ENCODE measurements at regions not wholly inside any gene's neighbourhood (a gene's known extent, or its start where the extent isn't known, plus 50 kb on each side); places are given as distances from the start of the nearest gene placed in this dataset.

DNA sequence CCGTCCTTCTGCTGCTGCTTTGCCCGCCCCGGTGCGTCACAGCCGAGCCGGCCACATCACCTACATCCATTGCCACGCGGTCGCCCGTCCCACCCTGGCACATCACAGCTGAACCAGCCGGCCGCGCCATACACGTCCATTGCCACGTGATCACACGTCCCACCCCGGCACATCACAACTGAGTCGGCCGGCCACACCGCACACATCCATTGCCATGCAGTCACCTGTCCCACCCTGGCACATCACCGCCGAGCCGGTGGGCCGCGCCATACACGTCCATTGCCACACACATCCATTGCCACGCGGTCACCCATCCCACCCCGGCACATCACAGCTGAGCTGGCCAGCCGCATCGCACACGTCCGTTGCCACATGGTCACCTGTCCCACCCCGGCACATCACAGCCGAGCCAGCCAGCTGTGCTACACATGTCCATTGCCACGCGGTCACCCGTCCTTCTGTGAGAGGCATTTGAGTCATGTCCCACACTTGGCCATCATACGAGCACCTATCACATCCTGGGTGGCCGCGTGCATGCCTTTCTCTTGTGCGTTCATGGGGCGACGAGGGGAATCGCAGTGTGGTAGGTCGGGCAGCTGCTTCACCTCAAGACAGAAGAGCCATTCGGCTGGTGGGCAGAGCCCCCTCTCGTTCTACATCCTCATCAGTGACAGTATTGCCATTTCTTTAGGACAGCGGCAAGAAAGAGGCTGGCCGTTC, 58.6 kb downstream of the JAKMIP3 start:
- no peaks in the 10 kb centered on the region for H3K27me3 ChIP-seq (ENCODE audit: control insufficient read depth, insufficient read depth, low read length)
- no peak overlapping the region for H3K4me3 ChIP-seq (ENCODE audit: low read depth, low read length)
- no peaks in the 10 kb centered on the region for H3K36me3 ChIP-seq (ENCODE audit: control insufficient read depth, insufficient read depth, low read length)
- FAIRE-seq = peak; percentile 40
- no peak for TF ChIP-seq CTCF (IDR thresholded peaks at IDR 0.05; ENCODE audit: insufficient read depth, low read length, severe bottlenecking)
- no peak for DNase-seq (ENCODE audit: low read depth)

DNA sequence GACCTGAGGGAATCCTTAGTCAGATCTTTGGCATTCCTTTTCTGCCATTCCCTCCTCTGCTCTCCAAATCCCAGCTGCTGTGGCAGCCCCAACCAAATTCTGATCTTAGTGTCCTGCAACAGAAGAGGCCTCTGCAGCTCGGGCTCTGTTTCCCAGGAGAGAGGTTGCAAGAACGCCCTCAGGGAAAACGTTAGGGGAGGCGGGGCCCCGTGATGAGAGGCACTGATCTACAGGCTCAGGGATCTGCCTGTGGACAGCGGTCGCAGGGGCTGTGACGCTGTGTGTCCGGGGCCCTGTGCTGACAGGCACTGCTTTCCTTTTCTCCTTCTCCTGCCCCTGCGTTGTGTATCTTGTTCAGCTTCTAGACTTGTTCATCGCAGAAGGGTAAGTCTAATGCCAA, 57.3 kb upstream of the DPYSL4 start:
- no peak for TF ChIP-seq CTCF (IDR thresholded peaks at IDR 0.05; ENCODE audit: insufficient read depth, low read length, severe bottlenecking)
- H3K27me3 ChIP-seq (ENCODE audit: control insufficient read depth, insufficient read depth, low read length) = no peaks in the 10 kb centered on the region
- DNase-seq (ENCODE audit: low read depth) (no peak), FAIRE-seq (no peak)
- no peak overlapping the region for H3K4me3 ChIP-seq (ENCODE audit: low read depth, low read length)
- no peaks in the 10 kb centered on the region for H3K36me3 ChIP-seq (ENCODE audit: control insufficient read depth, insufficient read depth, low read length)

- no peak overlapping the region for H3K4me3 ChIP-seq (ENCODE audit: low read depth, low read length)
- H3K36me3 ChIP-seq (ENCODE audit: control insufficient read depth, insufficient read depth, low read length) = no peaks in the 10 kb centered on the region
- FAIRE-seq (no peak), DNase-seq (ENCODE audit: low read depth) (no peak)
- TF ChIP-seq CTCF (IDR thresholded peaks at IDR 0.05; ENCODE audit: insufficient read depth, low read length, severe bottlenecking) = no peak
- no peaks in the 10 kb centered on the region for H3K27me3 ChIP-seq (ENCODE audit: control insufficient read depth, insufficient read depth, low read length)
These were observed 56.2 kb upstream of the DPYSL4 start for GRCh38 chr10:132130286-132131265.

DNA sequence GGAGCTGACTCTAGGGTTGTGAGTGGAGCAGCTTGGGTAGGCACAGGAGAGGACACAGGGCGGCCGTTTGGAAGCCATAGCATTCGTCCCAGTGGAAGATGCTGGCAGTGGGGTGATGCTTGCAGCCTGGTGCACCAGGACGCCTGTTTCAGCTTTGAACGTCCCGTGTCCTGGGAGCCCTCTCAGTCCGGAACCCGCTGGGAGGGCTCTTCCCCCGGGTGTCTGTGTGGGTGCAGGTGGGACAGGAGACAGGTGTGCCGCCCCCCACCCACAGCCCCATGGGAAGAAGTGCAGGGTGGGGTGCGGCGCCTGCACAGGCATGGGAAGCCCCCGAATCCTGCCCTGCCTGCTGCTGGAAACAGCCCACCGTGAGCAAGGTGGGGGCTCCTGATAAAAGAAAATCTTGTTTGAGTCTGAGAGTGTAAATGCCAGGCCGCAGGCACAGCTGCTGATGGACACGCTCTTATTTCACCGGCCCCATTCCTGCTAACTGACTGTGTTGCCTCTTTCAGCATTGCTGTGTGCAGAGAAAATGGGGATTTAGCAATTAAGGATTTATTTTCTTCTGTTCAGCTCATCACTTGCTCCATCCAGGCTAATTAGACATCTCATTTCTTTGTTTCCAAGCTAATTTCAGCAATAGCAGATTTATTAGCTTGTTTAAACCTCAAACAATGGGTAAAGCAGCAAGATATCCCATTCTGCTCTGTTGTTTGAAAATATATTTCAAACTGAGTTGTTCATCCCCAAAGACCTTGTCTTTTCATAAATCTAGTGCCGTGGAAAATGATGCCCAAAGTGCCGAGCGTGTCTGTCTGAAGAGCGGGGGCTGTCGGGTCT, 54.9 kb upstream of the DPYSL4 start:
- Histone ChIP-seq H3K4me3 (ENCODE audit: low read depth, low read length) (no peak overlapping the region), H3K27me3 (ENCODE audit: control insufficient read depth, insufficient read depth, low read length) (no peaks in the 10 kb centered on the region), H3K36me3 (ENCODE audit: control insufficient read depth, insufficient read depth, low read length) (no peaks in the 10 kb centered on the region)
- no peak for TF ChIP-seq CTCF (IDR thresholded peaks at IDR 0.05; ENCODE audit: insufficient read depth, low read length, severe bottlenecking)
- FAIRE-seq = no peak
- no peak for DNase-seq (ENCODE audit: low read depth)

GRCh38 chr10:132132421-132132841, 54.3 kb upstream of the DPYSL4 start:
- TF ChIP-seq CTCF (IDR thresholded peaks at IDR 0.05; ENCODE audit: insufficient read depth, low read length, severe bottlenecking) = no peak
- no peaks in the 10 kb centered on the region for H3K27me3 ChIP-seq (ENCODE audit: control insufficient read depth, insufficient read depth, low read length)
- FAIRE-seq (no peak), DNase-seq (ENCODE audit: low read depth) (no peak)
- no peak overlapping the region for H3K4me3 ChIP-seq (ENCODE audit: low read depth, low read length)
- H3K36me3 ChIP-seq (ENCODE audit: control insufficient read depth, insufficient read depth, low read length) = no peaks in the 10 kb centered on the region
